B cell (primary cell): ENCODE measurements at regions not wholly inside any gene's neighbourhood (a gene's known extent, or its start where the extent isn't known, plus 50 kb on each side); places are given as distances from the start of the nearest gene placed in this dataset.

Source experiments
- ATAC-seq: fragments of 200-7000 bp; cut with Tn5 transposase; one replicate; pipeline ENCODE4 v1.10.0; 2021; ENCODE audit warnings: low read depth, mild to moderate bottlenecking, moderate number of reproducible peaks, moderate library complexity
- CTCF ChIA-PET: fragments of 350-600 bp; sonication (Branson Sonifier 250); formaldehyde crosslinking; loops from one replicate; lab custom pipeline; 2021; ENCODE audit warnings: antibody characterized with exemption, inconsistent platforms; lab: Charles Lee
- POLR2A ChIA-PET: fragments of 350-600 bp; sonication (Branson Sonifier 250); formaldehyde crosslinking; loops from one replicate; lab custom pipeline; 2021; ENCODE audit warnings: antibody characterized with exemption; lab: Charles Lee
- DNase-seq: peaks from one replicate; pipeline ENCODE4 v3.0.0; 2013
- H2AFZ ChIP-seq: 2 replicates; pipeline ENCODE4 v1.6.1; 2012; ENCODE audit warnings: mild to moderate bottlenecking, low read depth, low read length; ENCODE audit not compliant: insufficient read depth, poor library complexity, severe bottlenecking
- H3K27ac ChIP-seq, 2 donors: 1 replicate in 1 of 2; 2 replicates in 1 of 2; pipeline ENCODE4 v1.5.1; 2012 to 2013; ENCODE audit warnings: low read length in 2 of 2, mild to moderate bottlenecking in 2 of 2, moderate library complexity in 1 of 2
- H3K27me3 ChIP-seq, 4 experiments: fragments of 200-600 bp in 1 of 4; sonication (generic) in 1 of 4; replicated peaks in 1 of 4; 1 replicate in 2 of 4; 2 replicates in 2 of 4; pipeline versions ENCODE4 v1.6.1 to v1.7.0; 2013 to 2016; ENCODE audit warnings: low read length in 3 of 4, mild to moderate bottlenecking in 2 of 4, mixed read lengths in 1 of 4, moderate library complexity in 1 of 4; ENCODE audit not compliant: insufficient read depth in 4 of 4, control insufficient read depth in 3 of 4; ENCODE audit errors: control extremely low read depth in 1 of 4
- H3K36me3 ChIP-seq, 2 experiments: replicated peaks in 1 of 2; 1 replicate in 1 of 2; 2 replicates in 1 of 2; pipeline versions ENCODE4 v1.6.1 to v1.7.1; 2013; ENCODE audit warnings: low read length in 1 of 2; ENCODE audit not compliant: insufficient read depth in 2 of 2, control insufficient read depth in 1 of 2; ENCODE audit errors: control extremely low read depth in 1 of 2, extremely low read depth in 1 of 2
- H3K4me1 ChIP-seq, 2 donors: fragments of 200-600 bp in 1 of 2; sonication (generic) in 1 of 2; 1 replicate in 1 of 2; 2 replicates in 1 of 2; pipeline versions ENCODE4 v1.5.1 to v1.6.1; 2013 to 2017; ENCODE audit warnings: low read length in 2 of 2; ENCODE audit not compliant: control insufficient read depth in 2 of 2, insufficient read depth in 2 of 2
- H3K4me2 ChIP-seq: replicated peaks from 2 replicates; pipeline ENCODE3; 2012; ENCODE audit warnings: mild to moderate bottlenecking, low read depth, low read length; ENCODE audit not compliant: poor library complexity, severe bottlenecking
- H3K4me3 ChIP-seq, 5 experiments: fragments of 200-600 bp in 1 of 5; sonication (generic) in 1 of 5; 1 replicate in 3 of 5; 2 replicates in 2 of 5; pipeline versions ENCODE4 v1.5.1 to v1.7.0; 2011 to 2016; ENCODE audit warnings: low read length in 4 of 5, mild to moderate bottlenecking in 4 of 5, low read depth in 2 of 5, control low read depth in 1 of 5, moderate library complexity in 1 of 5; ENCODE audit not compliant: insufficient read depth in 1 of 5; ENCODE audit errors: control extremely low read depth in 1 of 5, extremely low read depth in 1 of 5
- H3K79me2 ChIP-seq: fragments of 200-600 bp; sonication (generic); one replicate; pipeline ENCODE4 v1.6.0; 2016; ENCODE audit warnings: low read length; ENCODE audit not compliant: control insufficient read depth, insufficient read depth
- H3K9ac ChIP-seq: fragments of 200-600 bp; sonication (generic); 2 replicates; pipeline ENCODE4 v1.6.1; 2017; ENCODE audit warnings: mild to moderate bottlenecking, low read length, moderate library complexity
- H3K9me3 ChIP-seq, 3 donors: one replicate each; pipeline versions ENCODE4 v1.6.1 to v1.7.1; 2013; ENCODE audit warnings: low read length in 2 of 3; ENCODE audit not compliant: control insufficient read depth in 2 of 3, insufficient read depth in 1 of 3; ENCODE audit errors: control extremely low read depth in 1 of 3
- H4K20me1 ChIP-seq: 2 replicates; pipeline ENCODE4 v1.6.0; 2012; ENCODE audit warnings: mild to moderate bottlenecking, low read length; ENCODE audit not compliant: insufficient read depth, control insufficient read depth, poor library complexity, severe bottlenecking
- H3K27ac Mint-ChIP-seq: one replicate; pipeline ENCODE4 v1.8.0; 2021; ENCODE audit warnings: mixed read lengths
- H3K27me3 Mint-ChIP-seq: one replicate; pipeline ENCODE4 v1.8.0; 2021; ENCODE audit warnings: mixed read lengths
- H3K4me1 Mint-ChIP-seq: one replicate; pipeline ENCODE4 v1.8.0; 2021; ENCODE audit warnings: mixed read lengths
- H3K4me3 Mint-ChIP-seq: one replicate; pipeline ENCODE4 v1.8.0; 2021; ENCODE audit warnings: mixed read lengths
- H3K9me3 Mint-ChIP-seq: one replicate; pipeline ENCODE4 v1.8.0; 2022; ENCODE audit warnings: mixed read lengths; ENCODE audit not compliant: insufficient read depth
- CTCF ChIP-seq: fragments of 200-600 bp; IDR thresholded peaks from one replicate; pipeline ENCODE4 v1.8.0; 2022; ENCODE audit warnings: antibody characterized with exemption, mild to moderate bottlenecking
- EZH2 ChIP-seq: IDR thresholded peaks from 2 replicates; pipeline ENCODE4 v1.6.1; 2012; ENCODE audit warnings: borderline replicate concordance, low read depth, mild to moderate bottlenecking, moderate library complexity, low read length; ENCODE audit not compliant: insufficient read depth, poor library complexity, severe bottlenecking
- WGBS: methylation state at CpG from one replicate; pipeline ENCODE4 v1.1.5; 2013; ENCODE audit warnings: missing lambda C conversion rate; ENCODE audit not compliant: insufficient coverage; 5-methylcytosine and 5-hydroxymethylcytosine counted together
- intact Hi-C: fragments of 100-400 bp; cut with micrococcal nuclease; formaldehyde crosslinking; loops from one replicate; pipeline ENCODE4 v1.10.0; 2022

- Mint-ChIP-seq H3K27ac (no peak overlapping the region), H3K27me3 (peaks cover 4% of the 10 kb centered on the region), H3K9me3 (peaks cover 8% of the 10 kb centered on the region), H3K4me1 (peaks cover 12% of the 10 kb centered on the region), H3K4me3 (no peak overlapping the region)
- ATAC-seq (no peak), DNase-seq (no peak)
- TF ChIP-seq CTCF (no peak), EZH2 (no peak)
- peaks cover 4 to 10% of the 10 kb centered on the region in 2 donors for H3K4me1 ChIP-seq
- ChIA-PET POLR2A (no interaction called here), CTCF (no interaction called here)
- peaks cover 0 to 4% (median 0%) of the 10 kb centered on the region in 4 experiments for H3K27me3 ChIP-seq
- H3K36me3 ChIP-seq: no peaks in the 10 kb centered on the region
- no peak overlapping the region for H3K4me2 ChIP-seq
- intact Hi-C loops: loop anchor here (5.0 kb wide), 1 partner anchor 52 kb away; no protein-coding TSS in a partner anchor
- peaks cover 0 to 3% (median 0%) of the 10 kb centered on the region in 3 donors for H3K9me3 ChIP-seq
- H2AFZ ChIP-seq: no peak overlapping the region
- no peaks in the 10 kb centered on the region for H3K79me2 ChIP-seq
- no peaks in the 10 kb centered on the region for H4K20me1 ChIP-seq
- WGBS: 100% methylated on average over 1 of the region's 2 CpGs
- H3K27ac ChIP-seq: no peak overlapping the region
- no peak overlapping the region for H3K4me3 ChIP-seq
- no peak overlapping the region for H3K9ac ChIP-seq
Measured at GRCh38 chr3:72479651-72480215, 368.5 kb downstream of the SHQ1 start.

- Mint-ChIP-seq H3K9me3 (peaks cover 8% of the 10 kb centered on the region), H3K27me3 (no peaks in the 10 kb centered on the region), H3K4me3 (no peak overlapping the region), H3K27ac (no peak overlapping the region), H3K4me1 (peaks cover 4% of the 10 kb centered on the region)
- Histone ChIP-seq H3K79me2 (no peaks in the 10 kb centered on the region), H3K9me3 (no peaks in the 10 kb centered on the region), H3K4me2 (no peak overlapping the region), H4K20me1 (no peaks in the 10 kb centered on the region), H3K4me3 (no peak overlapping the region), H3K27ac (no peak overlapping the region), H3K27me3 (peaks cover 0 to 4% (median 0%) of the 10 kb centered on the region in 4 experiments), H2AFZ (no peak overlapping the region), H3K36me3 (no peaks in the 10 kb centered on the region), H3K9ac (no peak overlapping the region), H3K4me1 (no peaks in the 10 kb centered on the region)
- DNase-seq (no peak), ATAC-seq (no peak)
- intact Hi-C loops: no loop called here
- no peak for TF ChIP-seq EZH2
- no peak for TF ChIP-seq CTCF
- POLR2A ChIA-PET: no interaction called here
- CTCF ChIA-PET: no interaction called here
Measured at GRCh38 chr3:72476139-72476483, 372.1 kb downstream of the SHQ1 start.
